ENCODE measurements at regions not wholly inside any gene's neighbourhood (a gene's known extent, or its start where the extent isn't known, plus 50 kb on each side); places are given as distances from the start of the nearest gene placed in this dataset.
A peak's percentile ranks its signal among the peaks of the same experiment; 100 is the strongest.

- Histone ChIP-seq H2AK9ac (replicated peaks; ENCODE audit: low read depth, low read length, poor library complexity) (no peak overlapping the region), H3K14ac (replicated peaks; ENCODE audit: low read depth, low read length) (no peak overlapping the region), H4K8ac (ENCODE audit: low read depth in 2 of 2, low read length in 2 of 2) (no peak overlapping the region), H3K4me3 (ENCODE audit: insufficient read depth, low read depth, low read length) (no peak overlapping the region), H2BK20ac (ENCODE audit: low read depth, low read length) (no peak overlapping the region), H3K23ac (ENCODE audit: low read depth, low read length) (no peak overlapping the region), H3K56ac (ENCODE audit: extremely low read depth, insufficient read depth, low read length) (no peak overlapping the region), H3K9me1 (ENCODE audit: insufficient read depth, low read length) (no peaks in the 10 kb centered on the region), H3K9ac (ENCODE audit: low read depth, low read length) (no peak overlapping the region), H2BK120ac (ENCODE audit: low read depth, low read length) (no peak overlapping the region), H2AFZ (replicated peaks; ENCODE audit: low read length, poor library complexity) (no peak overlapping the region), H3K27ac (ENCODE audit: insufficient read depth, low read length) (no peak overlapping the region), H4K20me1 (ENCODE audit: insufficient read depth, low read length) (no peaks in the 10 kb centered on the region), H3K4me1 (ENCODE audit: control insufficient read depth, insufficient read depth, low read length) (no peaks in the 10 kb centered on the region), H4K5ac (ENCODE audit: low read depth, low read length) (no peak overlapping the region), H3K18ac (ENCODE audit: low read depth, low read length) (no peak overlapping the region), H3K27me3 (ENCODE audit: control insufficient read depth, insufficient read depth, low read length) (no peaks in the 10 kb centered on the region), H4K91ac (ENCODE audit: insufficient read depth, low read depth, low read length) (no peak overlapping the region), H3K9me3 (ENCODE audit: control insufficient read depth, insufficient read depth, low read length) (no peaks in the 10 kb centered on the region), H3K79me1 (ENCODE audit: low read depth in 1 of 2, low read length in 2 of 2) (no peaks in the 10 kb centered on the region), H3K4me2 (ENCODE audit: low read depth, low read length) (no peak overlapping the region), H3K4ac (ENCODE audit: low read depth, low read length) (no peak overlapping the region), H3K36me3 (ENCODE audit: control insufficient read depth, insufficient read depth, low read length) (no peaks in the 10 kb centered on the region), H2BK15ac (ENCODE audit: low read depth, low read length) (no peak overlapping the region), H2AK5ac (ENCODE audit: low read depth, low read length) (no peak overlapping the region), H2BK5ac (ENCODE audit: low read depth, low read length, poor library complexity, severe bottlenecking) (no peak overlapping the region)
- ChIA-PET POLR2A (ENCODE audit: unreplicated experiment) (no interaction called here), CTCF (no interaction called here)
- in situ Hi-C loops (cut with MboI; ENCODE audit: low sequenced_read_pairs) (no loop called here), dilution Hi-C loops (cut with HindIII; ENCODE audit: low sequenced_read_pairs, unreplicated experiment) (no loop called here), intact Hi-C loops (cut with micrococcal nuclease) (no loop called here)
- DNase-seq: no peak
- TF ChIP-seq MAFK (IDR thresholded peaks at IDR 0.05; ENCODE audit: low read depth, low read length) (peak; percentile 77), BHLHE40 (IDR thresholded peaks at IDR 0.05; ENCODE audit: low read depth, low read length) (no peak), SMC3 (IDR thresholded peaks at IDR 0.05; ENCODE audit: low read depth, low read length) (no peak), CTCF (conservative IDR thresholded peaks at IDR 0.05; ENCODE audit: low read depth, low read length) (no peak)
- BruUV-seq (replicated peaks): no TSS peak
- ATAC-seq (ENCODE audit: low read depth): no peak
- 80% methylated on average over 1 of the region's 1 CpG; no CpG with 5 or more reads in 1 of the 2 experiments for WGBS, 2 experiments (ENCODE audit: extremely low coverage in 2 of 2, insufficient read length in 1 of 2)
Observed at GRCh38 chr13:63882052-63882451, 2466.4 kb upstream of the PCDH20 start.
